SU-DHL-6 (cell line): ENCODE measurements at regions not wholly inside any gene's neighbourhood (a gene's known extent, or its start where the extent isn't known, plus 50 kb on each side); places are given as distances from the start of the nearest gene placed in this dataset.
"Not testable (repeated sequence)": the region's sequence is repeated elsewhere in the genome, so short reads cannot be mapped to it uniquely, and the experiment has no call there.

ENCODE experiments used
- CTCF ChIP-seq: fragments of 200-600 bp; sonication (generic); IDR thresholded peaks from one replicate; pipeline ENCODE4 v1.5.1; 2017; ENCODE audit warnings: antibody characterized with exemption, mild to moderate bottlenecking, low read length, moderate library complexity; ENCODE audit not compliant: insufficient read depth, poor library complexity, severe bottlenecking
- EZH2phosphoT487 ChIP-seq: fragments of 200-600 bp; sonication (generic), shearing (Covaris generic); conservative IDR thresholded peaks from 2 replicates; pipeline ENCODE4 v1.6.1; 2018; ENCODE audit warnings: mild to moderate bottlenecking, antibody characterized with exemption, low read length, moderate library complexity, mixed read lengths

- not testable (repeated sequence) for TF ChIP-seq CTCF, EZH2phosphoT487
Measured at GRCh38 chr4:64727391-64727790, 318.1 kb upstream of the TECRL start.
